IPS-NIHi11 (cell line): ENCODE measurements at regions not wholly inside any gene's neighbourhood (a gene's known extent, or its start where the extent isn't known, plus 50 kb on each side); places are given as distances from the start of the nearest gene placed in this dataset.
"Not testable (repeated sequence)": the region's sequence is repeated elsewhere in the genome, so short reads cannot be mapped to it uniquely, and the experiment has no call there.

Experiments used
- DNase-seq: peaks from one replicate; pipeline ENCODE4 v3.0.0; 2012; ENCODE audit warnings: mixed read lengths, low spot score

DNA sequence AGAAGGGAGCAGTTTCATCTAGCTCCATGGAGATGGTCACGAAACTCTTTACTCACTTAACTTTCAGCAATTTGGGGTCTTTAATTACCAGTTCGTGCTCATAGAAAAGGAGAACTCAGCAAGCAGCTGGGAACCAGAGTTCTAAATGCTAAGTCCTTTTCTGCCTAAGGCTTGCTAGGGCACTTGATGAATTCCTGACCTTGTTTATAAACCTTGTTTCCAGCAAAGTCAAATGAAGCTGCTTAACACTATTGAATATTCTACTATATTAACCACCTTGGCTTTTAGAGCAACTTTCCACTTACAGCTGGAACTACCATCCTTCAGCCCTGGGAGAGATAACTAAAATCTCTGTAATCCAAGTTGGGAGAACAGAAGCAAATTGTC lies 79.5 kb upstream of the TSC22D2 start:
- DNase-seq = no peak

- no peak for DNase-seq
Measured at GRCh38 chr3:150327678-150328653, 80.1 kb upstream of the TSC22D2 start.

GRCh38 chr3:150324788-150325187 lies 83.3 kb upstream of the TSC22D2 start:
- no peak for DNase-seq

- no peak for DNase-seq
Measured at GRCh38 chr3:150324245-150324644, 83.9 kb upstream of the TSC22D2 start.

DNA sequence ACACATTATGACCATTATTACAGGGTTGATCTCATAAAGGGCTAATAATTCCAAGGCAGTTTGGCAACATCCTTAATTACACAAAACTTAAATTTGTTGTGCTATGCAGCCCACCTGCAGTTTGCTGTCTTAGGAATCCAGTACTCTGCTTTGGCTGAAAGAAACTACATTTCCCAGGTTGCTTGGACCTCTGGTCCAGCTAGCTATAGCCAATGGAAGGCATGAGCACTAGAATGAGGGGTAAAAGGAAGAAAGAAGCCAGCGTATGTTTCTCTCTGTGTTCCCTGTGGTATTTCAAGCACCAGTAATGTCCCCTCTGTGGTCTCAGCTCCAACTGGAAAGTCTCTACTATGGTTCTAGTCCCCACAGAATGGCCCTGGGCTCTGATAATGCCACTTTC lies 84.3 kb upstream of the TSC22D2 start:
- no peak for DNase-seq

GRCh38 chr3:150323091-150323490 lies 85.0 kb upstream of the TSC22D2 start:
- not testable (repeated sequence) for DNase-seq

DNA sequence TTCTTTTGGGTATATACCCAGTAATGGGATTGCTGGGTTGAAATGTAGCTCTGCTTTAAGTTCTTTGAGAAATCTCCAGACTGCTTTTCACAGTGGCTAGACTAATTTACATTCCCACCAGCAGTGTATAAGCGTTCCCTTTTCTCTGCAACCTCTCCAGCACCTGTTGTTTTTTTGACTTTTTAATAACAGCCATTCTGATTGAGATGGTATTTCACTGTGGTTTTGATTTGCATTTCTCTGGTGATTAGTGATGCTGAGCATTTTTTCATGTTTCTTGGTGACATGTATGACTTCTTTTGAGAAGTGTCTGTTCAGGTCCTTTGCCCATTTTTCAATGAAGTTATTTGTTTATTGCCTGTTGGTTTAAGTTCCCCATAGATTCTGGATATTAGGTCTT lies 87.1 kb upstream of the TSC22D2 start:
- DNase-seq = not testable (repeated sequence)

DNA sequence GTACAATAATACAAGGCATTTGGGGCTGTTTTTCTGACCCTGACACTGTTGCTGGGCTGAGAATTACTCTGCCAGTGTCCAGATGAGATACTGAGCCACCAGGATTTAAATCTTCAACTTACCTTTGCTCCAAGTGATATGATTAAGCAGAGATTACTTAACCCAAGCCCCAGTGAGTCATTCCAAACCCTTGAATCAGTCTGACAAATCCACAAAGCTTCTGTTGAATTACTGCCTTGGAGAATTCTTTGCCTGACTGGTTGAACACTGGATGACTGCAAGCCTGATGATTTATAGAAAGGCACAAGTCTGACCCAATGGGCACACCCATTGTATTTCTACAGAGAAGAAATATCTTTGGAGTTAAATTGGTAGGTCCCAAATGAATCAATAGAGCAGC lies 88.2 kb upstream of the TSC22D2 start:
- peak; percentile 44 for DNase-seq

- DNase-seq = no peak
Measured at GRCh38 chr3:150317469-150317868, 90.6 kb upstream of the TSC22D2 start.

GRCh38 chr3:150315721-150316120 lies 92.4 kb upstream of the TSC22D2 start:
- no peak for DNase-seq

DNA sequence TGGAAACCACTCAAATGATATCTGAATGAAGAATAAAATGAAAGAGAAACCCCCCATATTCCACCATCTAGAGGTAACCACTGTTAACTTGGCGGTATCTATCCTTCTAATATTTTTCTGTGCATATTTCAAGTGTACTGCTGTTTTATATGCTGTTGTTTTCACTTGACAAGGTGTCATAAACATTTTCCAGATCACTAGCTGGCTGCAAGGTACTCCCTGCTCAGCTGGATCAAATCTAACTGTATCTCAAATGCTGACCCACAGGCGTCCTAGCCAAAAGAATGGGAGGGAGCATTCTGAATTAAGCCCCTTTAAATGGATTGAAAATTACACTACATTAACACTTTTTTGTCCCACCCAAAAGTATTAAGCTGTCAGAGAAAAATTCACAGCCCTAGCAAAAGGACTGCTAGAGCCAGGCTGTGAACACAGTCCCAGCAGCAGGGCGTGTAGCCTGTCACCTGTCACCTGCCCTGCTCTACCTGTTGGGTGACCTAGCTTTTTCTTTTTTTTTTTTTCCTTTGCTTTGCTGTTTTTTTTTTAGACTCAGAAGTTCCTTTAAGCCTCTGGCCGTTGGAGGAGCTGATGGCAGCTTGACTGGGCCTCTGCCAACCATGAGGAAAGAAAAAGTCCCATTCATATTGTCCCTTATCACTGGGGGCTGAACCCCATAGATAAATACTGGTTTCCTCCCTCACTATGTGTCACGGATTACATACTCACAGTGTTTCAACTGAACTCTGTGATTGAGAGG lies 93.7 kb upstream of the TSC22D2 start:
- peak; percentile 36 for DNase-seq

GRCh38 chr3:150312018-150312657 lies 96.0 kb upstream of the TSC22D2 start:
- no peak for DNase-seq

DNA sequence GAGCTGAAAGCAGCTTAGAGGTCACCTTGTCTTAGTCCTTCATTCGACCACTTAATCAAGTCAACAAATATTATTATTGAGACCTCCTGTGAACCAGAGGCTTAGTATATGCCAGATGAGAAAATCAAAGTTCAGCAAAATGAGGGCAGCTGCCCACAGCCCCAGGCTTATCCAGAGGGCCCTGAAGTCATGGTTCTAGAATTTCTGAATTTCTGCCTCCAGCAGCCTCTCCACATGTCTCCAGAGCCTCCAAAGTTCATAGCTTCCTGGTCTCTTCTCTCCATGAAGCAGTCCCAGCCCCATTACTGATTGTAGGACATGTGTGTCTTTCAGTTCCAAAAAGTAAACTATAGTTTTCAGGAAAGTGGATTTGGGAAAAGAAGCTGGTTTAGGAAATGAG lies 96.9 kb upstream of the TSC22D2 start:
- DNase-seq = no peak

GRCh38 chr3:150309557-150309956 lies 98.5 kb upstream of the TSC22D2 start:
- no peak for DNase-seq

DNA sequence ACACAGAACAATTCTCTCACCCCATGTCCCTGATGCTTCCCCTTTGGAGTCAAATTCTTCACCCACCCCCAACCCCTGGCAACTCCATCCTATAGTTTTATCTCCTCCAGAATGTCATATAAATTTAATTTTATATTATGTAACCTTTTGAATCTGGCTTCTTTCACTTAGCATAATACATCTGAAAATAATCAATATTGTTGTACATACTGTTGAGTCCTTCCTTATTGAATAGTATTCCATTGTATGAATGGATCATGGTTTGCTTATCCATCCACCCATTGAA lies 98.9 kb upstream of the TSC22D2 start:
- DNase-seq = no peak

DNA sequence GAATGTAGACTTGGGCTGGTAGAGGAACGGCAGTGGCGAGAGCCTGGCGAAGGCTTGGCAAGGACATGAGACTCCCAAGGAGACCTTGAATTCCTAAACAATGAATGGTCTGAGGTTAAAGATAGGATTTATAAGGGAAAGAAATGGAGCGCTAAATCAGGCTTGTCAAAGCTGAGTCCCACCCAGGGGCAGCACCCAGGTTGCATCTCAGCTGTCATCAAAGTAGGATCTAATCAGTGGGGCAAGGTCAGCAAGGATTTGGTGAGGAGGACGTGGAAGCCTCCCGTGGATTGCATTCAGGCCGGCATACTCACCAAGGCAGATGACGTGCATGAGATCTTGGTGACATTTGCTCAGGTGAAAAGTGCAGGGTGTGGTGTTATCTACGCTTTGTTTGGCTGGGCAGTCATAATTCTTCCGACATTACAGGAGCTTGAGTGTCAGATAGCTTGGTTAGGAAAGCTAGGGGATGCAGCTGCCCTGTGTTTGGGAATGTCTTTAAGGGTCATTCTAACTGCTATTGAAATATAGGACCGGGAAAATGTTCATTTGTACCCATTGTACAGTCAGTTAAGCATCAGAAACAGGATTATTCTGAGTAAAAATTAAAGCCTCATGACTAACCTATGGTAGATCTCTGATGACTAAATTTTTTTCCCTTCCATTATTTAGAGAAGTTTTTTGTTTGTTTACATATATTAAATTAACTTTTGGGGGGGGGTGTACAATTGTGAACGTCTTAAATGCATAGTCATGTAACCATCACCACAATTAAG lies 99.4 kb upstream of the TSC22D2 start:
- no peak for DNase-seq

DNA sequence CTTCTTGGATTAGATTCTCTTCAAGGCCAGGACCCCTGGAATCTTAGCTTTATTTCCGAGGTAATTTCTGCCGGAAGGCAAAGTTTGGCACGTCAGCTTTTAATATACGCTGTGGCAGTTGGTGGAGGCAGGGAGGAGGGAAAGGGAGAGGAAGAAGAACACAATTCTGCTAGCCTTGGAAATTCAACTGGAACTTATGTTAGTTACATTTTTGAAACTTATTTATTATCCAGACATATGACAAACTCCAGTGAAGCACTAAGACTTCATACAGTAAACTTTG lies 100.1 kb upstream of the TSC22D2 start:
- DNase-seq = no peak

GRCh38 chr3:150307311-150308036 lies 100.6 kb upstream of the TSC22D2 start:
- DNase-seq = no peak

DNA sequence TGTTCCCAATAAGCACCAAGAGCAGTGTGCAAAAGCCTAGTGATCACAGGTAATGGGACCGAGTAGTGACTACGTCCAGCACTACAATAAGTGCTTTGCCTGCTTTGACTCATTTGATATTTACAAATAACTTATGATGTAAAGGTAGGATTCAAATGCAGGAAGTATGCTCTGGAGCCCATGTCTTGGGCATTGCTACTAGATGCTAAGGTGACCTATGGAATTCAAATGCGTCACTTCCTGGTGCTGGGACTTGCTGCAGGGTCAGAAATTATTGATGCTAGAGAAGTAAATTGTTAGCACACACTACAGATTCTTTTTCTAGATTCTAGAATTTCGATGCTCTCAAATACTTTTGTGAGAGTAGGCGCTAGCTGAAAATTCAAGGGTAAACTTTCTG lies 101.2 kb upstream of the TSC22D2 start:
- DNase-seq = no peak

- DNase-seq = no peak
Measured at GRCh38 chr3:150306083-150306482, 102.0 kb upstream of the TSC22D2 start.

DNA sequence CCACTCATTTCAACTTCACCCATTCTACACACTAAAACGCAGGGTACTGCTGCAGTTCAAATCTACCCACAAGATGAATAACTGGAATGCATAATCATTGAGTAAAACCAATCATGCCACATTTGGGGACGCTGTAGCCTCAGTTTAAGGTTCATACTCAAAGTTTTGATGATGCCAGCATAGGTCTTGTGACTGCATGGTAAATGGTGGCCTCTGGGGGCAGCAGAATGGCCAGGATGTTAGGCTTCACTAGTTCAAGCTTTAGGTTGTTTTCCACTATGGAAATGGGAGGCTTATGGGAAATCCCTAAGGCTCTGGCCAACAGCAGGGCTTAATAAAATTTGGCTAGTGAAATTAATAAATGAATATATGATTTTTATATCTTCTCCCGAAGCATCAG lies 104.3 kb upstream of the TSC22D2 start:
- peak; percentile 31 for DNase-seq

GRCh38 chr3:150302246-150302645 lies 105.9 kb upstream of the TSC22D2 start:
- no peak for DNase-seq
